Right lobe of liver (tissue), 4 donors: ENCODE measurements at regions not wholly inside any gene's neighbourhood (a gene's known extent, or its start where the extent isn't known, plus 50 kb on each side); places are given as distances from the start of the nearest gene placed in this dataset.

Source experiments
- CTCF ChIP-seq, 4 donors: fragments of 200-600 bp in 3 of 4; fragments of 450-650 bp in 1 of 4; IDR thresholded peaks; one replicate each; pipeline versions ENCODE4 v1.5.1 to v1.8.0; 2016 to 2022; ENCODE audit warnings: antibody characterized with exemption in 4 of 4, mild to moderate bottlenecking in 2 of 4
- POLR2A ChIP-seq: fragments of 450-650 bp; IDR thresholded peaks from one replicate; pipeline ENCODE4 v1.6.1; 2017; ENCODE audit warnings: antibody characterized with exemption, mild to moderate bottlenecking
- donor health status: DM: no; HTN: no; CAD: no.
- donor health status: DM: no; HTN: no; CAD: no.
- donor health status: DM: no; HTN: yes; CAD: no.

GRCh38 chr18:68467957-68468356 lies 247.0 kb downstream of the TMX3 start:
- TF ChIP-seq CTCF (IDR thresholded peaks at IDR 0.05) (no peak), POLR2A (no peak)
